Left lung (tissue), 4 donors: ENCODE measurements at regions not wholly inside any gene's neighbourhood (a gene's known extent, or its start where the extent isn't known, plus 50 kb on each side); places are given as distances from the start of the nearest gene placed in this dataset.
A peak's percentile ranks its signal among the peaks of the same experiment; 100 is the strongest.

Experiments
- ATAC-seq: fragments of 200-7000 bp; cut with Tn5 transposase; one replicate; pipeline ENCODE4 v1.9.1; 2020; ENCODE audit warnings: moderate library complexity
- DNase-seq, 4 donors: peaks; one replicate each; pipeline ENCODE4 v3.0.0-alpha.2; 2013 to 2020
- H3K27ac ChIP-seq, 2 donors: fragments of 200-600 bp; sonication (generic) in 1 of 2; one replicate each; pipeline versions ENCODE4 v1.5.0 to v1.8.0; 2020 to 2021
- H3K27me3 ChIP-seq, 2 donors: fragments of 200-600 bp; sonication (generic) in 1 of 2; one replicate each; pipeline versions ENCODE4 v1.5.0 to v1.8.0; 2020 to 2021
- H3K36me3 ChIP-seq, 2 donors: fragments of 200-600 bp; sonication (generic) in 1 of 2; one replicate each; pipeline versions ENCODE4 v1.5.0 to v1.8.0; 2020 to 2021
- H3K4me1 ChIP-seq, 2 donors: fragments of 200-600 bp; one replicate each; pipeline ENCODE4 v1.8.0; 2021
- H3K4me3 ChIP-seq, 2 donors: fragments of 200-600 bp; sonication (generic) in 1 of 2; one replicate each; pipeline versions ENCODE4 v1.5.0 to v1.8.0; 2020 to 2021; ENCODE audit warnings: mild to moderate bottlenecking in 1 of 2
- H3K9me3 ChIP-seq, 2 donors: fragments of 200-600 bp; sonication (generic) in 1 of 2; one replicate each; pipeline versions ENCODE4 v1.5.0 to v1.8.0; 2020 to 2021
- intact Hi-C, 2 donors: fragments of 100-400 bp; cut with DNase I; formaldehyde crosslinking; loops; one replicate each; pipeline versions ENCODE4 v1.11.2 to v1.14.2; 2022
- TF ChIP-seq, protein P1 (sequence below), 2 donors: fragments of 200-600 bp; sonication (generic) in 1 of 2; IDR thresholded peaks; one replicate each; pipeline versions ENCODE4 v1.5.0 to v1.8.0; 2021; ENCODE audit warnings: antibody characterized with exemption in 2 of 2
- donor health status: DM: no; HTN: yes; CAD: no.
- donor health status: DM: no; HTN: no; CAD: no.

- DNase-seq (peak in 1 of 4 donors; percentile 55), ATAC-seq (peak; percentile 91)
- TF ChIP-seq, protein P1, sequence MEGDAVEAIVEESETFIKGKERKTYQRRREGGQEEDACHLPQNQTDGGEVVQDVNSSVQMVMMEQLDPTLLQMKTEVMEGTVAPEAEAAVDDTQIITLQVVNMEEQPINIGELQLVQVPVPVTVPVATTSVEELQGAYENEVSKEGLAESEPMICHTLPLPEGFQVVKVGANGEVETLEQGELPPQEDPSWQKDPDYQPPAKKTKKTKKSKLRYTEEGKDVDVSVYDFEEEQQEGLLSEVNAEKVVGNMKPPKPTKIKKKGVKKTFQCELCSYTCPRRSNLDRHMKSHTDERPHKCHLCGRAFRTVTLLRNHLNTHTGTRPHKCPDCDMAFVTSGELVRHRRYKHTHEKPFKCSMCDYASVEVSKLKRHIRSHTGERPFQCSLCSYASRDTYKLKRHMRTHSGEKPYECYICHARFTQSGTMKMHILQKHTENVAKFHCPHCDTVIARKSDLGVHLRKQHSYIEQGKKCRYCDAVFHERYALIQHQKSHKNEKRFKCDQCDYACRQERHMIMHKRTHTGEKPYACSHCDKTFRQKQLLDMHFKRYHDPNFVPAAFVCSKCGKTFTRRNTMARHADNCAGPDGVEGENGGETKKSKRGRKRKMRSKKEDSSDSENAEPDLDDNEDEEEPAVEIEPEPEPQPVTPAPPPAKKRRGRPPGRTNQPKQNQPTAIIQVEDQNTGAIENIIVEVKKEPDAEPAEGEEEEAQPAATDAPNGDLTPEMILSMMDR (IDR thresholded peaks at IDR 0.05) = no peak
- Histone ChIP-seq H3K27me3 (no peaks in the 10 kb centered on the region), H3K27ac (no peak overlapping the region), H3K36me3 (no peaks in the 10 kb centered on the region), H3K4me3 (no peak overlapping the region), H3K9me3 (no peaks in the 10 kb centered on the region), H3K4me1 (no peaks in the 10 kb centered on the region)
- intact Hi-C loops = no loop called here
Measured at GRCh38 chr2:65532937-65533336, 100.5 kb upstream of the SPRED2 start.

- no peaks in the 10 kb centered on the region for H3K36me3 ChIP-seq
- no peak overlapping the region for H3K27ac ChIP-seq
- intact Hi-C loops = no loop called here
- H3K4me3 ChIP-seq = no peak overlapping the region
- no peaks in the 10 kb centered on the region for H3K9me3 ChIP-seq
- TF ChIP-seq, protein P1 (IDR thresholded peaks at IDR 0.05) = no peak
- no peak for ATAC-seq
- no peaks in the 10 kb centered on the region for H3K27me3 ChIP-seq
- no peaks in the 10 kb centered on the region for H3K4me1 ChIP-seq
- DNase-seq = no peak
Measured at GRCh38 chr2:65532326-65532725, 99.9 kb upstream of the SPRED2 start.

DNA sequence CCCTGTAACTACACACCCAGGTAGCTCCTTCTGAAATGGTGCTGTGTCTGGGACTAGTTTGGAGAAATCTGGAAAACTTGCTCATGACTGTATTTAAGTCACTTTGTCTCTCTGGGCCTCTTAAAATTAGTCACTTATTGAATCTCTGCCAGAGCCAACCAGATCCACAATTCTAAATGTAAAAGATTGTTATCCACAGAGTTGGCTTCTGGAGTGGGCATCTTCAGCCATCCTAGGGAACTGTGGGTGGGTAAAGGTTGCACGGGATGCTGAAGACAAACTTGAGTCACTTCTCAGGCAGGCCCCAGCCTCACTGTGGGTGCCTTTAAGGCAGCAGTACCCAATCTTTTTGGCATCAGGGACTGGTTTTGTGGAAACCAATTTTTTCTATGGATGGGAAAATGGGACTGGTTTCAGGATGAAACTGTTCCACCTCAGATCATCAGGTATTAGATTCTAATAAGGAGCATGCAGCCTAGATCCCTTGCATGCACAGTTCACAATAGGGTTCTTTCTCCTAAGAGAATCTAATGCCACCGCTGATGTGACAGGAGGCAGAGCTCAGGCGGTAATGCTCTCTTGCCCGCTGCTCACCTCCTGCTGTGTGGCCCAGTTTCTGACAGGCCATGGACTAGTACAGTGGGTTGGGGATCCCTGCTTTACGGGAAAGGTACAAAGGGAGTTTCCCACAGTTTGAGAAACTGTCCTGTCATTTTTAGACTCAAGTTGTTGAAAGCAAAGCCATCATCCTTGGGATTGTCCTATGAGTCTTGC lies 98.3 kb upstream of the SPRED2 start:
- Histone ChIP-seq H3K27me3 (no peaks in the 10 kb centered on the region), H3K4me3 (no peak overlapping the region), H3K9me3 (no peaks in the 10 kb centered on the region), H3K4me1 (no peaks in the 10 kb centered on the region), H3K27ac (no peak overlapping the region), H3K36me3 (no peaks in the 10 kb centered on the region)
- TF ChIP-seq, protein P1 (IDR thresholded peaks at IDR 0.05) = no peak
- intact Hi-C loops = no loop called here
- ATAC-seq (no peak), DNase-seq (no peak)

DNA sequence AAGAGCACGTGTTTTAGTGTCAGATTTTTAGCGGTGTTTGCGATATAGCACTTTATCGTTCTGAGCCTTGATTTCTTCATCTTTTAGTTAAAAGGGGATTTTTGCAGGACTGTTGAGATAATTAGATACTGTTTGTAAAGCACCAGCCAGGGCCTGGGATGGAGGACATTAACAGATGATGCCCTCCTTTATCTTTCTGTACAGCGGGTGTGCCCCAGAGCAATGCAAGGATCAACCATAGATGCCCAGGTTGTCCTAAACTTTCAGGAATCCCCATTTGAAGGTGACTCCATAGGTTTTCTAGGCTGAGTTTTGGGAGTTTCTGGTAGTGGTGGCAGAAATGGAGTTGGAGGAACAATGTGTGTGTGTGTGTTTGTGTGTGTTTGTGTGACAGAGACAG lies 97.0 kb upstream of the SPRED2 start:
- TF ChIP-seq, protein P1 (IDR thresholded peaks at IDR 0.05) = no peak
- no peak overlapping the region for H3K27ac ChIP-seq
- H3K9me3 ChIP-seq = no peaks in the 10 kb centered on the region
- DNase-seq = no peak
- ATAC-seq = no peak
- no peaks in the 10 kb centered on the region for H3K4me1 ChIP-seq
- no peaks in the 10 kb centered on the region for H3K27me3 ChIP-seq
- no peak overlapping the region for H3K4me3 ChIP-seq
- no peaks in the 10 kb centered on the region for H3K36me3 ChIP-seq
- intact Hi-C loops = no loop called here

- Histone ChIP-seq H3K4me3 (no peak overlapping the region), H3K4me1 (no peaks in the 10 kb centered on the region), H3K36me3 (no peaks in the 10 kb centered on the region), H3K27me3 (no peaks in the 10 kb centered on the region), H3K9me3 (no peaks in the 10 kb centered on the region), H3K27ac (no peak overlapping the region)
- ATAC-seq = no peak
- no peak for DNase-seq
- intact Hi-C loops = no loop called here
- TF ChIP-seq, protein P1 (IDR thresholded peaks at IDR 0.05) = no peak
Measured at GRCh38 chr2:65528241-65528574, 95.8 kb upstream of the SPRED2 start.
